KBM-7 (cell line): ENCODE measurements at regions not wholly inside any gene's neighbourhood (a gene's known extent, or its start where the extent isn't known, plus 50 kb on each side); places are given as distances from the start of the nearest gene placed in this dataset.

ENCODE experiments used
- DNase-seq: peaks from one replicate; pipeline ENCODE4 v3.0.0-alpha.2; 2015
- in situ Hi-C: fragments of 300-500 bp; cut with MboI; formaldehyde crosslinking; loops from 2 replicates; pipeline ENCODE4 v1.14.3; 2020; ENCODE audit warnings: low sequenced_read_pairs, low pct_unique_long_range_greater_than_20kb, mixed read lengths

- in situ Hi-C loops, result no loop called here
- DNase-seq, result no peak
Measured at GRCh38 chr3:194930377-194931204, 244.9 kb downstream of the FAM43A start.

- no peak for DNase-seq
- in situ Hi-C loops, result no loop called here
Measured at GRCh38 chr3:194931347-194931746, 245.7 kb downstream of the FAM43A start.

GRCh38 chr3:194931865-194932264, 246.2 kb downstream of the FAM43A start:
- in situ Hi-C loops, result no loop called here
- no peak for DNase-seq

GRCh38 chr3:194933465-194933864, 247.8 kb downstream of the FAM43A start:
- in situ Hi-C loops, result no loop called here
- no peak for DNase-seq

- no peak for DNase-seq
- in situ Hi-C loops, result no loop called here
Measured at GRCh38 chr3:194935061-194935460, 249.4 kb downstream of the FAM43A start.

GRCh38 chr3:194935632-194936470, 250.2 kb downstream of the FAM43A start:
- no peak for DNase-seq
- in situ Hi-C loops, result no loop called here

GRCh38 chr3:194936659-194937058, 251.0 kb downstream of the FAM43A start:
- in situ Hi-C loops, result no loop called here
- no peak for DNase-seq

GRCh38 chr3:194937144-194937543, 251.5 kb downstream of the FAM43A start:
- DNase-seq, result no peak
- in situ Hi-C loops, result no loop called here

- no peak for DNase-seq
Measured at GRCh38 chr3:194937882-194938321, 252.2 kb downstream of the FAM43A start.

GRCh38 chr3:194938845-194939531, 253.3 kb downstream of the FAM43A start:
- in situ Hi-C loops, result no loop called here
- no peak for DNase-seq

More at GRCh38 chr3:194937882-194938321, 252.2 kb downstream of the FAM43A start:
- in situ Hi-C loops, result no loop called here

GRCh38 chr3:194939532-194939909, 253.8 kb downstream of the FAM43A start:
- in situ Hi-C loops, result no loop called here
- DNase-seq, result no peak

GRCh38 chr3:194939949-194940770, 254.5 kb downstream of the FAM43A start:
- no peak for DNase-seq
- in situ Hi-C loops, result no loop called here

GRCh38 chr3:194941360-194941955, 255.8 kb downstream of the FAM43A start:
- no peak for DNase-seq
- in situ Hi-C loops, result no loop called here

- DNase-seq, result no peak
- in situ Hi-C loops, result no loop called here
Measured at GRCh38 chr3:194941956-194942511, 256.4 kb downstream of the FAM43A start.

- in situ Hi-C loops, result no loop called here
Measured at GRCh38 chr3:194944526-194944925, 258.8 kb downstream of the FAM43A start.

GRCh38 chr3:194945508-194945907, 259.8 kb downstream of the FAM43A start:
- in situ Hi-C loops, result no loop called here
- DNase-seq, result no peak

More at GRCh38 chr3:194944526-194944925, 258.8 kb downstream of the FAM43A start:
- DNase-seq, result no peak

GRCh38 chr3:194946091-194946490, 260.4 kb downstream of the FAM43A start:
- in situ Hi-C loops, result no loop called here
- no peak for DNase-seq

GRCh38 chr3:194949592-194949991, 263.9 kb downstream of the FAM43A start:
- no peak for DNase-seq
- in situ Hi-C loops, result no loop called here
